Stimulated activated CD4-positive, alpha-beta T cell treated with anti-CD3 and anti-CD28 coated beads, TNF-alpha, amount 100 ng/mL, for 48 hours (primary cell): ENCODE measurements at regions not wholly inside any gene's neighbourhood (a gene's known extent, or its start where the extent isn't known, plus 50 kb on each side); places are given as distances from the start of the nearest gene placed in this dataset.

Experiments used
- DNase-seq, 3 donors: peaks; one replicate each; pipeline ENCODE4 v3.0.0-alpha.2; 2020; ENCODE audit warnings: low read depth in 3 of 3

DNA sequence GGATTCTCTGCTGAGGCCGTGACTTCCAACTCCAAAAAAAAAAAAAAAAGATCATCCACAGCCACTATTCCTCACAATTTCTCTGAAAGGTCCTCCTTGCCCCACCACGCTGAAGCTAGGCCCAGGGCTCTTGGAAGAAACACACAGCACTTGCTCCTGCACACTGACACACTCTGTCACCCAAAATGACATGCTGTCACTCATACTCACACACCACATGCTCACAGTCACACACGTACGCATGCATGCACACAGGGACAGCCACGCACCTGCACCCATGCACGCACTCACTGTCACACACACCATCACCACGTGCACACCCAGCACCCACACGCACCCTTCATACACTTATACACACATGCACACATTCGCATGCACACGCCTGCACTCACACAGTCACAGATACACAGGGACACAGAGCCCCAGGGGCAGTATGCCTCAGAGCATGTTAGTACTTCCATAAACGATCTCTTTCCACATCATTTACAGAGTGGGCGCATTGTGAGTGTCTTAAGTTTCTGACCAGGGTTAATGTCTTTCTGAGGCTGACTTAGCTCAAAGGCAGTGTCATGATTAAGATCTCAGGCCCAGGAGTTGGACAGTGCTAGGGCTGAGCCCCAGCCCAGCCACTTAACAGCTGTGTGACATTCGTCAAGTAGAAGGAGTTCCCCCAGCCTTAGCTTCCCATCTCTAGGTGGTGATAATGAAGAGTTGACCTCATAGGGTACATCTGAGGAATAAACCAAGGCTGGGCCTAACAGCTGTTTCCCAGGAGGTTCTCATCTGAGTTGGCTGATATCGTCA lies 93.4 kb downstream of the GLI2 start:
- DNase-seq, result no peak

DNA sequence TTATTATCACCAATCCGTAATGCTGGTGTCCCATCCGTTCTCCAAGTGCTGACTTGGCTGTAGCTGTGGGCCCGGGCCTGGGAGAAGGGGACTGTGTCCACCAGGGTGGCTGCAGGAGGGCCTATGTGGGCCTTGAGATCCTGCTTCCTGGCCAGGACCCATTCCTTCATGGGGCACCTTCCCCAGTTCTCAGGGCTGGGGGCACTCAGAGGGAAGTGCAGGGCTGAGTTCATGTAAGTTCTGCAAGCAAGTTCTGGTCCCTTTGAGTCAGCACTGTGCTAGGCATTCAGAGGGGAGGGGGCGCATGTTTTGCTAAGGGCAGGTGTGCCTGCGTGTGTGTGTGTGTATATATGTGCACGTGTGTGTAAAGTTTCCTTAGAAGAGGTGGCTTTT lies 94.0 kb downstream of the GLI2 start:
- no peak for DNase-seq

DNA sequence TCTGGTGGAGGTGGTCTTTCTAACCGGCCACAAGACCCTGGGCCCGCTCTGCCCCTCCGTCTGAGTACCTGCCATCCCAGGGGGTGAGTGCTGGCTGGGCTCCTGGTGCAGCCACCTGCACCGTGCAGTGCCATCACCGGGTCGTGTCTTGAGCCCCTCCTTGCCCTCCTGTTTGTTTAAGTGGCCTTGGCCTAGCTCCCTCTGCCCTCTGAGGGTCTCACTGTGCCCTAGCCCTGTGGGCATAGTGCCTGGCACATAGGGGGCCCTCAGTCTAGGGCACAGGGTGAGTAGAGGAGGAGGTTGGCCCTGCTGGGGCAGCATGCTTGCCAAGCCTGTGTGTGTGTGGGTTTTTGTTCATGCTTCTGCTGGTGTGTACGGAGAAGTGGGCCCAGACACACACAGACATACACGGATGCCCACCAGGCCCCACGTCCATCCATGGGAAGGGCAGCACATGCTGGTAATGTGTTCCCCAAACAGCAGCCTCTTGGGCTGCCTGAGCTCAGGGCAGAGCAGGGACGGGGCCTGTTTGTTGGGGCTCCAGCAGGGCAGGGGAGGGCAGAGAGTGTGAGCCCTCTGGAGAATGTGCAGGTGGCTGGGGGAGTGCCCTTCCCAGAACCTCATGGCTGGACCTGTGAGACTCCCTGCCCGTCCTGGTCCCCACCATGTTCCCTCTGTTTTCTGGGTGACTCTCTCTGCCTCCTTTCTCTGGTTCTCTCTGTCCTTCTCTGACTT lies 94.6 kb downstream of the GLI2 start:
- DNase-seq, result no peak

DNA sequence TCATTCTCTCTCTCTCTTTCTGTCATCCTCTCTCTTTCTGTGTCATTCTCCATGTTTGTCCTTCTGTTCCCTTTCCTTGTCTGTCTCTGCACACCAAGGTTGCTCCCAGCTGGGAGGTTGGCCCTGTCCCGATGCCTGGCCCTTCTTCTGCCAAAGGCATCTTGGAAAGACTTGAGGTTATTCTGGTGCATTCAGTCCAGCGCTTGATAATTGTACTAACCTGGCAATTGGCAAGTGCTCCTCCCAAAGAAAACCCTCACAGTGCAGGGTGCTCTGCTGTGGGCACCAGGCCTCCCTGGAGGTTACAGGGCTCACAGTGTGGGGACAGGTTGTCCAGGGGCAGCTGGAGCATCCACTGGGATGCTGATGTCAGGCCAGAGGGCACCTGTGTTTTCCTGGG lies 95.4 kb downstream of the GLI2 start:
- no peak for DNase-seq

DNA sequence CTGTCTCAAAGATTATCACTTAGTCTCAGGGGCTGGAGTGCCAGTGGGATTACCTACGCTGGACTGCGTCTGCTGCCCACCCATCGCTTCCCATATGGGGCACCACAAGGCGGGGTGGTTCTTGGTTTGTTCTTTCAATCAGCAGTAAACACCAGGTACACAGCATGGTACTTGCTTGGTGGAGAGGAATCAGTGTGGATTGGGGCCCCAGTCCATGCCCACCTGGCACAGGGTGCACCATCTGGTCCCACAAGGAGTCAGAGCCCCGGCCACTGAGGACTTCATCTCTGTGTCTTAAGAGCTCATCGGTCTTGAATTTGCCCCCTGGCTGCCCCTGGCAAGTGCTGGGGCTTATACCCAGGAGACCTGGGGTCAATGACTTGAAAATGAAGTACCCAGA lies 96.2 kb downstream of the GLI2 start:
- no peak for DNase-seq

DNA sequence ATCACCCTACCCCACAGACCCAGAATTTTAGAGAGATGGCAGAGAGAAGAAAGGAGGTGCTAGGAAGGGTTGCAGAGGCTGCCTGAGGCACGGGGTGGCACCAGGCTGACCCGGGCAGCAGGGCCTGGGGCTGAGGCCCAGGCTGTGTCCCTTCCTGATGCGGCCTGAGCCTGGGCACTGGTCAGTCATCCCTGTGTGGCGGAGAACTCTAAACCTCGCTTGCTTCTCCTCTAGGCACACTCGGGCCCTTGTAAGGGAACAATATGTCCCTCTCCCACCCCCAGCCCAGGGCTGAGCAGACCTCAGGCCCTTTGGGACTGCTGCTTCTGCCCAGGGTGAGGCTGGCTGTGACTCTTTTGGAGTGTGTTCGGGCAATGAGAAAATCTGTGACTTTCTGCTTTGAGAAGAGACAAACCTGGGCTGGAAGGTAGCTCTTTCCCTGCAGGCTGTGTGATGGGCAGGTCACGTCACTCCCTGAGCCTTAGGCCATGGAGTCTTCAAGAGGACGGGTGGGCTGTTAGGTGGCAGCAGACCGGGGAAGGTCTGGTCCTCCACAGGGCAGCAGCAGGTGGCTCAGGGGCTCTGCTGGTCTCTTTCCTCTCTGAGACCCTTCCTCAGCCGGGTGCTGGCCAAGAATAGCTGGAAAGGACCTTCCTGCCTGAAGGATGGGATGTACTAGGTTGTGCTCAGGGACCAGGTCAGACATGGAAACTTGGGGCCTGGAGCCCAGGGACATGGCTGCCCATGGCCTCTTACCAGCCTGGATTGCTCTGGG lies 96.8 kb downstream of the GLI2 start:
- DNase-seq, result no peak

DNA sequence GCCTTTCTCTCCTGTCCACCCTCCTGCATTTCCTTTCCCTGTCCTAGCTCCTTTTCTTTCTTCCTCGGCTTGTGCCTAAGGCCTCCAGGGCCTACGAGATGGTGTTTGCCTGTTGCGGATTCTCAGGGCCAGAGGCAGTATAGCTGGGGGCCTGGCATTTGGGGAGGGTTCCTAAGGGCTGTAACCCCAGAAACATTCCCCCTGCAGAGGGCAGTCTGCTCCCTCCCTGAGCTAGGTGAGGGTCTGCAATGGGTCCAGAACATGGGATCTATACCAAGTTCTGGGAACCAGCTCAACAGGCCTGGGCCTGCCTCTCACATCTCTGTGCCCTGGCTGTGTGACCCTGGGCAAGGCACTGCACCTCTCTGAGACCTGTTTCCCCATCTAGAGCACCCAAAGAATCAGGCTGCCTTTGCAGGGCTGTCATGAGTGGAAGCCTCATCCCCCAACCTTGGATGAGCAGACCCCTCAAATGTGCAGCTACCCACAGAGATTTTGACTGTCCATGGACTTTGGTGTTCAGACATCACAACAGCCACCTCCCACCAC lies 97.5 kb downstream of the GLI2 start:
- no peak for DNase-seq

DNA sequence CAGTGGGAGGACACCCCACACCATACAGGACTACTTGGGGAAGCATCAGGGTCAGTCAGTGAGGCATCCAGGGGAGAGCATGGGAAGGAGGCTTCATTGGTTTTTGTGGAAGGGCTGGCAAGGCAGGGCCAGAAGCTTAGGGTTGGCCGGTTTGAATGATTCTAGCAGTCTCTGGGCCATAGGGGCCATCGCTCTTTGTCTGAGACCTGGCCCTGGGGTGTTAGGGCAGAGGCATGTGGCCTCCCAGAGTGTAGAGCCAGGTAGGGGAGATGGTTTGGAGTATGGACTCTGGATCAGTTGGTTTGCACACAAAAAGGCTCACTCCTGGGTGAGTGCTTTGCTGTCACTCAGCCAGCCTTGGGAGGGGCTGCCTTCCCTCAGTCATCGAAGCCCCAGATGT lies 98.5 kb downstream of the GLI2 start:
- DNase-seq, result no peak

DNA sequence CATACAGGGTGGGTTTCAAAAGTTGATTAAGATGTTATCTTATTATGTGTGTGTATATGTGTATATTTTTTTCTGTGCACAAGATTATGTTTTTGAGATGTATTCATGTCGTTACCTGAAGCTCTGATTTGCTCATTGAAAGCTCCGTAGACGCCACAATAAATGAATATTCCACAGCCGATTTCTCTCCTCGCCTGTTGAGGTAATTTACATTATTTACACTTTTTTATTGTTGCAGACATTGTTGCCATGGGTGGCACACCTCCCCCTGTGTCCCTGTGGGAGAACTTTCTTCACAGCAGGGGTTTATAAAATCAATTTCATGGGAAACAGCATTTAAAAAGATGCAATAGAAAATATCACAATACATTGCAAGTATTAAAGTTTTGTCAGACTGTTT lies 100.6 kb downstream of the GLI2 start:
- no peak for DNase-seq

DNA sequence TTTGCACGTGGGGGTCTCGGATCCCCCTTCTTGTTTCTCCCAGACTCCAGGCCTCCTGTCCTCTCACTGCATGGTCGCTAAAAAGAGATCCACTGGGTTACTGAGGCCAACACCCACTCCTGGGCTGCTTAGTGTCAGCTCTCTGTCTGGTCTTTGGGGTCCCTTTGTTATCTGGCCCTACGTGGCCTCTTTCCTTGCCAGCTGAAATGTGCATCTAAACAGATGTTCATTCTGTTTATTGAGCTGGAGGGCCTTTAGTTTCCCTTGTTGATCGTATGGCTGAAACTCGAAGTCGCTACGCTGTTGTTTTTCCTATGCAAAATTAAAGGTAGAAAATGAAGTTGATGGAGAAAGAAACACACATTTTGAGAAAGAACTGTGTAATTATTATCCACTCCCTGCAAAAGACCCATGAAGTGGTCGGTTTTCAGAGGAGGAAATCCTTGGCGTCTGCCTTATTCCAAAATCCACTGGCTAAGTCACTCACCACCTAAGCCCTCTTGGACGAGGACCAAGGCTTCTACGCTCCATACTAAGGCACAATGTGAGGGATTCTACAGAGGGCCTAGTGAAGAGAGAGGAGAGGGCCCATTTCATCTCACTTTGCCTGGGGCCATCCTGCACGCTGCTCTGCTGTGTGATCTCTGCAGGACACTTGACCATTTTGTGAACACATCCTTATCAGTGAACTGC lies 105.3 kb downstream of the GLI2 start:
- DNase-seq, result no peak

DNA sequence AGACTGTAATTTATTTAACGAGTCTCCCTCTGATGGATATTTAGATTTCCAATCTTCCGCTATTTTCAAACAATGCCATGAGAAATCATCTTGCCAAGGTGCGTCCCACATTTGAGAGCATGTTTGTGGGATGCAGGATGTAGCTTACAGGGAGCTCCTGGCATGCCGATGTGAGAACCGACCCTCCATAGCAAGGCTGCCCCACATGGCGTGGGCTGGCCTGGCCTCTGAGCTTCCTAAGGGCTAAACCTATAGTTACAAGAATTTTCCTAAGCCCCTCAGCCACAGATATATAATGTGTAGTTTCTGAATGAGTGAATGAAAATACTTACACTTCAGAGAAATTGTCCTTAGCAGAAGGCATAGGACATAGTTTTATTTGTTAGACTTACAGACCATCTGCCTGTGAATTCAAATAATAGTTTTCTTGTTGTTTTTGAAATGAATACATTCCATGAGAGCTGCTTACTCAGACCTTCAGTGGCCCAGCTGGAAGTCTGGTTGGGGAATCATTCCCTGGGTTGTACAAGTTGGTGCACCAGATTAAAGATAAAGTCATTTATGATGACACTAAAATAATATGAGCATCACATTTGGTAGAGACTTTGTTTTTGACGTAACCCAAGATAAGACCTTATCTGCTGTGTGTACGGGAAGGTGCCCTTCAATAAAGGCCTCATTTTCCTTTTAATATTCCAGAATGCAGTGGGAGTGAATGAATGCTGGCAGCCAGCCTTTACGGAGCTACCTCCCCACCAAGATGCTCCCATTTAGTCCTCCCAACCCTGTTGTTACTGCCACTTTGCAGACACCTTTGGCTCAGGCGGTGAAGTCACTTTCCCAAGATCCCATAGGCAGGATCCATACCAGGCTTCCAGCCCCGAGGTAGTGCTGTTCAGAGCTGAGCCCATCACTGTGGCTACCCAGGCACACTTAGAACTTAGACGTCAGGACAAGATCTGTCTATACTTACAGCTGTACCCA lies 107.1 kb downstream of the GLI2 start:
- no peak for DNase-seq

DNA sequence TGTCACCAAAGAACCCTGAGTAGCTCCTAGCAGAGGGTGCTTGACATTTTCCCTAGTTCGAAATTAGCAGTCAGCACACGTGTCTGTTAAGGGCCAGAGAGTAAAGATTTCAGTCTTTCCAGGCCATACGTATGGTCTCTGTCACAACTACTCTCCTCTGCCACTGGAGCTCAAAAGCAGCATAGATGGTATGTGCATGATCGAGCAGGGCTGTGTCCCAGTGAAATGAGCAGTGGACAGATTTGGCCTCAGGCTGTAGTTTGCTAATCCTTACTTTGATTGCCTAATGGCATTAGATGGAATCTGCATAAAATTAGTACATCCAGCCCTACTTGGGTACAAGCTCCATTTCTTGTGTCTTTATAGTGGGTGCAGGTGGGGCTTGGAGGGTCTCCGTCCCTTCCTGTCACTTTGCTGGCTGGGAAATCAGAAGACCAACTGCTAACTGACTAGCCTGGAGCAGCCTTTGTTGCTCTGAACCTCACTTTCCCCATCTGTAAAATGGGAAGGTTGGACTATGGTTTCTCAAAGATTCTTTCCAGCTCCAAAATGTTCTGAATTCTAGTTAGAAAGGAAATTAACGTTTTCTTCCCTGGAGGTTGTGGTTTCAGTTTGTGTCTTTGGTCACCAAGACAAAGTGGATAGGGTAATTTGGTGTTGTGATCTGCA lies 108.5 kb downstream of the GLI2 start:
- no peak for DNase-seq

DNA sequence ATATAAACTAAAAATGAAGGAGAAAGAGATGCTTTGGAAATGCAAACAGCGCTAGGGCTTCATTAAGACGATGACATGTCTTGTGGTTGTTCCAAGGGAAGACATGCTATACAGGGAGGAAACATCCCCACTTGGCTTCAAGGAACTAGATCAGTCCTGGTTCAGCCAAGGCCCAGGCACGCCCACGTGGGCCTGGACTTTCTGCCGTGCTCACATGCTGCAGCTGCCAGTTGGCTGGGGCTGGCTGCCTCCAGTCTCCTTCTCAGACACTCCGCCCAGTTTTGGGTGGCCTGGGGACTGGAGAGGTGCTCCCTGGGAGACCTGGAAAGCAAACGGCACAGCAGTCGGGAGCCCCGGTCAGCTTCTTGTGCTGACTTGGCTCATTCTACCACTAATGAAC lies 109.6 kb downstream of the GLI2 start:
- no peak for DNase-seq

DNA sequence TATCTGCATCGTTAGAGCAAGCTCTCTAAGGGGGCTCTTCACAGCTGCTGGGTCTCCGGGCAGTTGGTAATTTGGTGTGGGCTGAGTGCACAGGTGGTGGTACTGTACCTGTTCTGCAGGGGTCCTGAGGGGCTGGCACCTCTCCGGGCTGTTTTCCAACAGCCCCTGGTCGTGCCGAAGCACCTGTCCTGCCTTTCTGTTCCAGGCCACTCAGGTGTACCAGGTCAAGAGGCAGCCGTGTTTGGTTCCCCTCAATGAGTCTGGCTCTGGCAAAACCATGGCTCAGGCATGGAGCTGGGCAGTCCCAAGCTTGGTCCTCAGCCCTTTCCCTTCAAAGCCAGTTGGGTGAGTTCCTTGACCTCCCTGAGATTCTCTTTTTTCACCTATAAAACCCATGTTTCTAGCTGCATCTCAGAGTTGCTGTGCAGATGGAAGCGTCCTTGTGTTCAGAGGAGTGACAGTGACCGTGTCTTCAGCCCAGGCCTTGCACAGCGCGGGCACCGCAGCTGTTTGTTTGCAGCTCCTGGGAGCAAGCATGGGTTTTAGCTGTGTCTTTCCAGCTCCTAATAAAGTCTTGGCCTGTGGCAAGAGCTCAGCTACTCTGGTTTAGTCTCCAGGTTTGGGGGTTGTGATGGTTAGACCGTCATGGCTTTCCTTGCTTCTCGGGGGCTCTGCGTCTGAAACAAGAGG lies 110.9 kb downstream of the GLI2 start:
- no peak for DNase-seq

DNA sequence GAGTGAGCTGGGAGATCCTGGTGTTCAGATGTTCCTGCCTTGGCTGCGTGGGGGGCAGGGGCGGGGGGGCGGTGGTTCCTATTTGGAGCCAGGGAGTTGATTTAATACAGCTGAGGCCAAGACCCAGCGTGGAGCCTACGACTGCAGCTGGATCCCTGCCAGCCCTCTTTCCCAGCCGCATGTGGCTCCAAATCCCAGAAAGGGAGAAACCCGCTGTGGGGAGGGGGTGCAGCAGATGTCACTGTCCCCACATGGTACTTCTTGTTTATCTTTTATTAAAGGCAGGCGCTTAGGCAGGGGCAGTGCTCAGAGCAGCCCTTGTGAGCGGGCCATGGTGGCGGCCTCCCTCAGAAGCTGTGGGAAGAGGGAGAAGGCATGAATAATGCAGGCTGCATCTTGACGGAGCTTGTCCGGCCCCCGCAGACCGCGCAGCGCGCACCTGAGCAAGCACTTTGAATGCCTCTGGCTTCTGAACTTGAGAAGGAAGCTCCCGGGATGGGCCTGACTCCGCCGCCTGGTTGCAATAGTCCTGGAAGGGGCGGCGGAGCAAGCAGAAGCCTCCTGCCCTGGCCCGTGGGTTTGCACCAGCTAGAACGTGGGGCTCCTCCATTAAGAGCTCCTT lies 112.1 kb downstream of the GLI2 start:
- no peak for DNase-seq

DNA sequence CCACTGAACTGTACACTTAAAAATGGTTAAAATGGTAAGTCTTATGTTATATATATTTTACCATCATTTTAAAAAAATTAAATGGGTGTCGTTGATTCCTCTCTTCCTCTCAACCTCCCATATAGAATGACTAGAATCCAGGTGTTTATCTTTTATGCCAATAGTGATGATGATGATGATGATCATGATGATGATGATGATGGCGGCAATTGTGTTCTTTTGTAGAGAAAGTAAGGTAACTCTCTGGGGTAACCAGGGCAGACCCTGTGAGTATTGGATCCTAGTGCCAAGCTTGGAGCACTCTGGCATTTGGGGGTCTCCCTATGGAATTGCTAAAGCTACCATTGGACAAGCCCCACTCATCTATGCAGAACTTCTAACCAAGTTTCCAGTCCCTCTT lies 113.6 kb downstream of the GLI2 start:
- DNase-seq, result no peak

DNA sequence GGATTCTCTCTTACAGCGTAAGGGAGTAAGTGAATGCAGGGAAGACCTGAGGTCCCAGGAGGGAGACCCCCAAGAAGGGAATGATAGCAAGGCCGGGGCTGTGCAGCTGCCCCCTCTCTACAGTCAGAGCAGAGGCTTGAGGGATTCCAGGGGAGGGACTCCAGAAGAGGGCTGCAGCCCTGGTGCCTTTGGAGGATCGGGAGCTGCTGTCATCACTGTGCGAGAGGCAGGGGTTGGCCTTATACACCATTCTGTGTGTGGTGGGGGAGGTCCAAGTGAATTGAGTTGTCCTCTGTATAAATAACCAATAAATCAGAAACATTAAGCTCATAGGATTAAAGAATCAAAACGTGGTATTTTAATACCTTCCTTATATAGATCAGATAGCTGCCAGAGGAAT lies 114.9 kb downstream of the GLI2 start:
- DNase-seq, result no peak

DNA sequence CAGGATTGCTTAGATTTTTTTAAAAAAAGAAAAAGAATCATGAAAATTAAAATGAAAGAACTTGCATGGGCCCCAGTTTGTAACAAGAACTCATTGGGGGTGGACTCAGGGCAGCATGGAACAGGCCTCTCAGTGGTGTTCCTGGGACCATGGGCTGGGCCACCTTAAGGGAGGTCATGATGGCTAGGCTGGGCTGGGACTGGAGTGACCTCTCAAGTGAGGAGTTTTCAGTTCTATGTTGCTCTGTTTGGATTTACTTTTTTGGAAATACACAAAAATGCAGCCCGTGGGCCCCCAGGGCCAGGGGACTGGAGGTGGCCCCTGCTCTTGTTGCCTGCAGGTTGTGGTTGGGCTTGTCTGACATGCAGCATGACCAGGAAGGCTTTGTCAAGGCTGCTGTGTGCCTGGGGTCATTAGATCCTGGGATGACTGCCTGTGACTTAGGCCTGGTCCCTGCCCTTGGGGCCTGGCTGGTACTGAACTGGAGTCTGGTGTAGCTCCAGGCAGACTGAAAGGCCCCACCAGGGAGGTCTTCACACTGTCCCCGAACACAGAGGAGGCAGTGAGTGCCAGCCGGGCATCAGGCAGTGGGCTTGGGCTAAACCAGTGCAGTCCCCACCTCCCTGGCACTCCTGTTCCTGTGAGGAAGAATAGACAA lies 115.6 kb downstream of the GLI2 start:
- no peak for DNase-seq
